BJ (cell line): ENCODE measurements at regions not wholly inside any gene's neighbourhood (a gene's known extent, or its start where the extent isn't known, plus 50 kb on each side); places are given as distances from the start of the nearest gene placed in this dataset.

Source experiments
- CTCF ChIA-PET: fragments of 350-600 bp; formaldehyde crosslinking; extraction: SDS; loops from one replicate; lab custom pipeline; 2021; ENCODE audit warnings: antibody characterized with exemption, inconsistent platforms; lab: Yijun Ruan, JAX
- POLR2A ChIA-PET: fragments of 300-600 bp; sonication (Branson Sonifier 250); formaldehyde crosslinking; extraction: SDS; loops from one replicate; lab custom pipeline; 2021; ENCODE audit warnings: antibody characterized with exemption; lab: Charles Lee
- DNase-seq: peaks from one replicate; pipeline ENCODE4 v3.0.0-alpha.2; 2011; ENCODE audit warnings: low read depth
- H3K27me3 ChIP-seq: 2 replicates; pipeline ENCODE4 v1.6.0; 2011; ENCODE audit warnings: low read length; ENCODE audit not compliant: control insufficient read depth, insufficient read depth
- H3K36me3 ChIP-seq: 2 replicates; pipeline ENCODE4 v1.5.1; 2011; ENCODE audit warnings: low read length; ENCODE audit not compliant: control insufficient read depth, insufficient read depth
- H3K4me3 ChIP-seq: 2 replicates; pipeline ENCODE4 v1.5.1; 2011; ENCODE audit warnings: low read depth, mild to moderate bottlenecking, control low read depth, low read length
- CTCF ChIP-seq: IDR thresholded peaks from 2 replicates; pipeline ENCODE4 v1.5.1; 2011; ENCODE audit warnings: low read depth, mild to moderate bottlenecking, control low read depth, inconsistent platforms, low read length, moderate library complexity; ENCODE audit not compliant: insufficient read depth

- Histone ChIP-seq H3K36me3 (no peaks in the 10 kb centered on the region), H3K4me3 (no peak overlapping the region), H3K27me3 (no peaks in the 10 kb centered on the region)
- POLR2A ChIA-PET, result no interaction called here
- DNase-seq, result no peak
- no peak for TF ChIP-seq CTCF
- CTCF ChIA-PET, result interaction anchor here (0.6 kb wide), 1 partner anchor 136 kb away, joined by 3 read pairs; no protein-coding TSS in a partner anchor
Measured at GRCh38 chr10:47115322-47115721, 184.7 kb upstream of the GDF10 start.

- Histone ChIP-seq H3K27me3 (no peaks in the 10 kb centered on the region), H3K36me3 (no peaks in the 10 kb centered on the region), H3K4me3 (no peak overlapping the region)
- no peak for TF ChIP-seq CTCF
- ChIA-PET CTCF (interaction anchor here (0.5 to 1.1 kb wide), 2 partner anchors 12 to 196 kb away, joined by 3 to 4 read pairs; no protein-coding TSS in a partner anchor), POLR2A (interaction anchor here (0.7 kb wide), 1 partner anchor 45 kb away, joined by 3 read pairs; no protein-coding TSS in a partner anchor)
- DNase-seq, result peak; percentile 9
Measured at GRCh38 chr10:47116445-47116844, 183.6 kb upstream of the GDF10 start.

- no peak for DNase-seq
- ChIA-PET CTCF (no interaction called here), POLR2A (no interaction called here)
- no peak overlapping the region for H3K4me3 ChIP-seq
- H3K27me3 ChIP-seq, result no peaks in the 10 kb centered on the region
- no peak for TF ChIP-seq CTCF
- H3K36me3 ChIP-seq, result no peaks in the 10 kb centered on the region
Measured at GRCh38 chr10:47118326-47118725, 181.7 kb upstream of the GDF10 start.

GRCh38 chr10:47121336-47121735, 178.7 kb upstream of the GDF10 start:
- DNase-seq, result no peak
- POLR2A ChIA-PET, result no interaction called here
- Histone ChIP-seq H3K36me3 (no peaks in the 10 kb centered on the region), H3K27me3 (0 out of 2 replicates have a peak, but pooled peaks cover 1% of the 10 kb centered on the region), H3K4me3 (no peak overlapping the region)
- CTCF ChIA-PET, result interaction anchor here (1.1 to 2.0 kb wide), 2 partner anchors 11 to 73 kb away, joined by 3 to 8 read pairs; no protein-coding TSS in a partner anchor
- TF ChIP-seq CTCF, result no peak

GRCh38 chr10:47123716-47124288, 176.2 kb upstream of the GDF10 start:
- DNase-seq, result no peak
- 0 out of 2 replicates have a peak, but pooled peaks cover 1% of the 10 kb centered on the region for H3K27me3 ChIP-seq
- no peaks in the 10 kb centered on the region for H3K36me3 ChIP-seq
- no peak overlapping the region for H3K4me3 ChIP-seq
- ChIA-PET CTCF (interaction anchor here (1.7 kb wide), 1 partner anchor 11 kb away, joined by 5 read pairs; no protein-coding TSS in a partner anchor), POLR2A (no interaction called here)
- no peak for TF ChIP-seq CTCF
